NCI-H226 (cell line): ENCODE measurements at regions not wholly inside any gene's neighbourhood (a gene's known extent, or its start where the extent isn't known, plus 50 kb on each side); places are given as distances from the start of the nearest gene placed in this dataset.
A peak's percentile ranks its signal among the peaks of the same experiment; 100 is the strongest.
"Not testable (repeated sequence)": the region's sequence is repeated elsewhere in the genome, so short reads cannot be mapped to it uniquely, and the experiment has no call there.

Experiments used
- DNase-seq: peaks from one replicate; pipeline ENCODE4 v3.0.0-alpha.2; 2015

- DNase-seq, result no peak
Measured at GRCh38 chr14:48193893-48194292, 518.5 kb upstream of the MDGA2 start.

DNA sequence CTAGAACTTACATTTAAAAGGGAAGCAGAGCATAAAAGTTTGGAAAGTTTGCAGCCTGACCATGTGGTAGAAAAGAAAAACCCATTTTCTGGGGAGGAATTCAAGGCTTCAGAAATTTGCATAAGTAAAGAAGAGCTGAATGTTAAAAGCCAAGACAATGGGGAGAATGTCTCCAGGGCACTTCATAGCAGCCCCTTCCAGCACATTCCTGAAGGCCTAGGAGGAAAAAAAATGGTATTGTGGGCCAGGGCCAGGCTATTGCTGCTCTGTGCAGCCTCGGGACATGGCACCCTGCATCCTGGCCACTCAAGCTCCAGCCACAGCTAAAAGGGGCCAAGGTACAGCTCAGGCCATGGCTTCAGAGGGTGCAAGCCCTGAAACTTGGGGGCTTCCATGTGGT, 474.2 kb upstream of the MDGA2 start:
- not testable (repeated sequence) for DNase-seq

GRCh38 chr14:48140804-48141203, 465.4 kb upstream of the MDGA2 start:
- DNase-seq, result peak; percentile 74

GRCh38 chr14:48129472-48129871, 454.1 kb upstream of the MDGA2 start:
- no peak for DNase-seq

DNA sequence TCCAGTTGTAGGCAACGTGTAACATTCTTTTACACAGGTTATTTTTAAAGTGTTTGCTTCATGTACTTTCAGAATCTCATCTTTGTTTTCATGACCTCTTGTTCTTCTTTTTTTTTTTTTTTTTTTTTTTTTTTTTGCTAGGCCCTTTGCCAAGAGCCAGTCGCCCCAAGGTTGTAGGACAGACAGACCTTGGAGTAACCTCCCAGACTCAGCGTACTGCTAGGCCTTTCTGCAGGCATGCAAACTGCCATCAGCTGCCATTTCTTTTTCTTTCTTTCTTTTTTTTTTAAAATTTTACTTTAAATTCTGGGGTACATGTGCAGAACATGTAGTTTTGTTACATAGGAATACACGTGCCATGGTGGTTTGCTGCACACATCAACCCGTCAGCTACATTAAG, 452.3 kb upstream of the MDGA2 start:
- DNase-seq, result no peak

DNA sequence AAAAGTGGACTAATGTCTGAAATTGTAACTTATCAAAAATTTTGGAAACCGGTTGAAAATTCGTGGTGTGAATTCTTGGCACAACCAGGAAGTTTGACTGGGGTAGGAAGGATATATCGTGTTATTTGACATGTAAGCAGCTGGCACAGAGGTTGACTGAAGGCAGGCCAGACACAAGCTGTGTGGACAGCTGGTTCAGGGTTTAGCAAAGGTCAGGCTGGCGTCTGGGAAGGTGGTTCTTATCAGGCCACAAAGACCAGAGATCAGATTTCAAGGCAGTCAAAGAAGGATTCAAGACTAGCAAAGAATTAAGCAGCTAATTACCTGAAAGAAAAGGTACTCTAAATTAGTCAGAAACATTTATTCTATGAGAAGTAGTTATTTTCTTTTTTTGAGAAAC, 450.2 kb upstream of the MDGA2 start:
- no peak for DNase-seq

DNA sequence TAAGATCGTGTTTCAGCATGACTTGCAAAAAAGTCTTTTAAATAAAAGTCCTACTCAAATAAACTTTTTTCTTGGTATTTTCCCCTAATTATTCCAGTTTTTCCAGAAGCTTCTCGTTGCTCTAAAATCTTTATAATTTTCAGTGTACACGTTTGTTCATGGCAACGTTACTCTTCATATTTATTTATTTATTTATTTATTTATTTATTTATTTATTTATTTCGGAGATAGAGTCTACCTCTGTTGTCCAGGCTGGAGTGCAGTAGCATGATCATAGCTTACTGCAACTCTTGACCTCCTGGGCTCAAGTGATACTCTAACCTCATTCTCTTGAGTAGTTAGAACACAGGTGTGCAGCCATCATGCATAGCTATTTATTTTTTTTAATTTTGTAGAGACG, 438.3 kb upstream of the MDGA2 start:
- DNase-seq, result no peak

DNA sequence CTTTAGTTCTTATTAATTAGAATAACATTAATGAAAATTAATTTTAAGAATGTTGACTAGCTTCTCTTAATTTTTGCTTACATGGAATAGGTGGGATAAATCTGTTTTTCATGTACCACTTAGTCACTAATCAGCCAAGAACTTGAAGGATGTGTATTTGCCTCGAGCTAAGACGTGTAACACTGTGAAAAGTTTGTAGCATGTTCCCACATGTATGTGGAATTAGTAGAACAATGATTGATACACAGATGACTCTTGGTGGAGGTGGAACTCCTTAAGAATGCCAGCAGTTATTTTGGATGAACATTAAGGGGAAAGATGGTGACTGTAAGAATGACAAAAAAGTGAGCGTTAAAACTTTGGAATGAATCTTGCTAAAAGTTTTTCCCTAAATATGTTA, 435.7 kb upstream of the MDGA2 start:
- DNase-seq, result no peak

GRCh38 chr14:48107646-48108045, 432.2 kb upstream of the MDGA2 start:
- DNase-seq, result peak; percentile 89

- no peak for DNase-seq
Measured at GRCh38 chr14:48096897-48097296, 421.5 kb upstream of the MDGA2 start.

GRCh38 chr14:48086516-48086915, 411.1 kb upstream of the MDGA2 start:
- DNase-seq, result no peak

DNA sequence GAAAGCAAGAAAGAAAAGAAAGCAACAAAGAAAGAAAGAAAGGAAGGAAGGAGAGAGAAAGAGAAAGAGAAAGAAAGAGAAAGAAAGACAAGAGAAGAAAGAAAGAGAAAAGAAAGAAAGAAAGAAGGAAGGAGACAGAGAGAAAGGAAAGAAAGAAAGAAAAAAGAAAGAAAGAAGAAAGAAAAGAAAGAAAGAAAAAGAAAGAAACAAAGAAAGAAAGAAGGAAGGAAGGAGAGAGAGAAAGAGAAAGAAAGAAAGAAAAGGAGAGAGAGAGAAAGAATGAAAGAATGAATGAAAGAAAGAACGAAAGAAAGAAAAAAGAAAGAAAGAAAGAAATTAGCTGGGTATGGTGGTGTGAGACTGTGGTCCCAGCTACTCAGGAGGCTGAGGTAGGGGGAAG, 400.1 kb upstream of the MDGA2 start:
- DNase-seq, result no peak

DNA sequence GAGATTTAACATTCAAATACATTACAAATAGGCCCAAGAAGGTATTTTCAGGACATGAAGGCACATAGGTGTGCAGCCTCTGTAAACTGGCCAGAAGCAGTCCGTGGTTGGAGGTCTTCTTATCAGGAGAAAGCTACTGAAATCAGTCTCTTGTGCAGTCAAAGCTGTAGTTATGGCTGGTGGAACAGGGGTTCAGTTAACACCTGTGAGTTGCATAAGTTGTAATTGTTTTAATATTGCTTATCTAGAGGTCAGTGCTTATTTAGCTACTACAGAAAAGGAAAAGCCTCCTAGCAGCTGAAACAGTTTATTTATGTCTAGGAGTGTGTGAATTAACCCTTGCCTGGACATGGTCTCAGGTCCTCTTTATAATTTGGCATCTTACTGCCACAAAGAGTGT, 377.6 kb upstream of the MDGA2 start:
- no peak for DNase-seq

DNA sequence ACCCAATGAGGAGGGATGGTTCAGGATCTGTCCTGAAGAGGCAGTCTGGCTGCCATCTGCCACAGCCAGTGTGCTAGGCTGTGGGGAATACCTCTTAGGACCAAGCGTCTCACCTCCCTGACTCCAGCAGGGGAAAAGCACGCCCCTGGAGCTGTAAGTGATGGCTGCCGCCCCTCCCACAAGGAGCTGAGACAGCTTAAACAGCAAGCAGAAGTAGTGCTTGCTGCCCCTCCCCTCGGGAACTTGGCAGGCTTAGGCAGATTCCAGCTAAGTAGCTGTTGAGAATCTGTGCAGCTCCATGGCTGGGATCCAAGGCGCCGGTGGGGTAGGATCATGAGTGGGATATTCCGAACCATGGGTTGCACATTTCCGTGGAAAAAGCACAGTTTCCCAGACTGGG, 360.4 kb upstream of the MDGA2 start:
- peak; percentile 34 for DNase-seq

DNA sequence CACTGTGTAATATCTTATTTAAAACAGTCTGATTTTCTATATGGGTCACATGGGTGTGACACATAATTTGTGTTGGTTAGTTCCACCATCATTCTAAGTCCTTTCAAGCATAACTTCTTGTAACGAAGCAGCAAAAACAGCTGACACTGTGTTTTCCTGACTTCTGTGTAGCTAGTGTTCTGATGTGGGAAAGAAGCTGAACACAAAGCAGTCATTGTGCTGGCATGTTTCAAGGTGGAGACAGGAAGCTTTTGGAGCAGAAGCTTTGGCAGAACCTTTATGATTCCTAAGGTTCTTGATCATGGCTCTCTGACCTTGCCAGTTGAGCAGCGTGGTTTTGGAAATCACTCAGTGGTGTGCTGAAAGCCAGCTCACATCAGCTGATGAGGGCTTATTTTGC, 351.7 kb upstream of the MDGA2 start:
- DNase-seq, result no peak

GRCh38 chr14:48023881-48024280, 348.5 kb upstream of the MDGA2 start:
- peak; percentile 36 for DNase-seq

DNA sequence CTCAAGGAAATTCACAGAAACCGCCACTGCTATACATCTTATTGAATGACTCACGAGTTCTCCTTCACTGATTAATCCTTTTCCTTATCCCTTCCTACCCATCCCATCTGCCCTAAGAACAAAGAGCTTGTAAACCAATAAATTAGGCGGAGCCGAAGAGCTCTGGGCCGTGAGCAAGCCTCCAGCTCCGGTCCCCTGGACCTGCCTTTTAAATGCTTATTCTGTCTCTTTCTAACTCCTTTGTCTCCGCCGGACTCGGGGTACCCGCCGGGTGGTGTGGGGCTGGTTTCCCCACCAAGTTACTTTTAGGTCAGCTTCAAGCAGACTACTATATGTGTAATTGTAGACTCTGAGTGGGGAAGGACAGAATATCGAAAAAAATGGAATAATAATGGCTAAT, 336.1 kb upstream of the MDGA2 start:
- DNase-seq, result not testable (repeated sequence)

- DNase-seq, result peak; percentile 43
Measured at GRCh38 chr14:48008646-48009045, 333.2 kb upstream of the MDGA2 start.

GRCh38 chr14:48005986-48006385, 330.6 kb upstream of the MDGA2 start:
- DNase-seq, result no peak

DNA sequence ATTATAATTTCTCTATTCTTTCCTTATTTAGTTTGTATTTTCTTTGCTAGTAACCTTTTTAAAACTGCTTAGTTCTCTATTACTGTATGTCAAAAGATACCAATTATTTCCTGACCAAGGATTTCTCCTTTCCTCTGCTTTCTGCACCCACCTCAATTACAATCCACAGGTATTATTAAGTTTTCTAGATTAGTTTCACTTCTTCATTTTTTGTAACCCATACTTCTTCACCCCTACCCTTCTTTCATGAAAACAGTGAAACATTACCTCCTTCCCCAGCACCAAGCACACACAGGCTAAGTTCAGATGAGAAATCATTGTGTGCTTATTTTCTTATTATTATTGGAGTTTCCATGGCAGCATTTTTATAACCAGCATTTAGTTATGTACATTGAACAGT, 318.5 kb upstream of the MDGA2 start:
- DNase-seq, result no peak

- DNase-seq, result no peak
Measured at GRCh38 chr14:47988175-47988574, 312.8 kb upstream of the MDGA2 start.

GRCh38 chr14:47978871-47979270, 303.5 kb upstream of the MDGA2 start:
- DNase-seq, result no peak

DNA sequence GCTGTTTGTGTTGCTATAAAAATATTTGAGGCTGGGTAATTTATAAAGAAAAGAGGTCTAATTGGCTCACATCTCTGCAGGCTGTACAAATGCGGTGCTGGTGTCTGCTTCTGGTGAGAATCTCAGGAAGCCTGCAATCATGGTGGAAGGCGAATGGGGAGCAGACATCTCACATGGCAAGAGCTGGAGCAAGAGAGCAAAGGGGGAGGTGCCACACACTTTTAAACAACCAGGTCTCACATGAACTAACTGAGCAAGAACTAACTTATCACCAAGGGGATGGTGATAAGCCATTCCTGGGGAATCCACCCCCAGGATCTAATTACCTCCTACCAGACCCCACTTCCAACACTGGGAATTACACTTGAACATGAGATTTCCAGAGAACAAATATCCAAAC, 300.7 kb upstream of the MDGA2 start:
- DNase-seq, result no peak

DNA sequence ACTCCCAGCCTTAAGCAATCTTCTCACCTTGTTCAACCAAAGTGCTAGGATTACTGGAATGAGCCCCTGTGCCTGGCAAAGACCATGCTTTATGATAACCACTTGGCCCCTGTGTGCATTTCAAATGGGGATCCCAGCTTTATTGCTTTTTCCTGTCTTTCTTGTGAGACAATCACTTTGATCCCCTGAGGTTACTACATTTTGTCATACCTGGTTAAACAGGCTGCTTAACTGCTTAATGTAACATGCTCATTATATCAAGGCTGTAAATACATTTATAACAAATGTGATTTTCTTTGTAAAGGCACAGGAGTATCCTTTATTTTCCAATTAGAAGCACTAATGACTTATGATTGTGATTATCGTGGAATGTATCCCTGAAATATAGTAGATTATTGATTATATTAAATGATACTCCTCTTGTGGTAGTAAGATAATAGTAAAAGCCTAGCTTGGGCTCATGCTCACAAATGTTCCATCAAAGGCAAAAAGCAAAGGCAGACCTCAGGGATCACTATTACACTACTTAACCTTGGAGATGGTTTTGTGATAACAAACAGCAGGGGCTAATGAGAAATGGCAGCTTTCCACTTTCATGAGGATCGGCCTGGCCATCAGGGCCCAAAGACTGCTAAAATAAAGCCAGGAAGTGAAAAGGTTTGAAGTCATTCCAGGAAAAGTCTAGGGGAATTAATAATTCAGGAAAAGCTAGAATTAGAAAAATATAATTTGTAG, 290.8 kb upstream of the MDGA2 start:
- DNase-seq, result no peak

- no peak for DNase-seq
Measured at GRCh38 chr14:47961634-47962033, 286.2 kb upstream of the MDGA2 start.

DNA sequence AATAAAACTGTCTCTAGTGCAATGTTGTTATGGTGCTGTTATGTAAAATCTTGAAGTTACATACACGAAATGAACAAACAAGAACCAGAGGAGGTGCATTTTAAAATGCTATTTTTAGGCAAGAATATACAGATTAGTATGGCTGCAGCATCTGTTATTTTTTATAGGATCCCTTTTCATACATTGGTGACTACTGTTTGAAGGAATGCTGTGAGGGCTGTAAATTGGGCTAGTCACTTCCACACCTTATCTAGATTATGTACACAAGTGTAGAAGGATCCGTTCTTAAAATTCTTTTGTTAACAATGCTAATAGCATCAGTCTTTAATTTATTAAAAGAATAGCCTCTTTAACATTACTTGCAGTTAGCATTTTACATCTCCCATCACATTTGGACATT, 284.3 kb upstream of the MDGA2 start:
- DNase-seq, result peak; percentile 54
